Iris pigment epithelial cell (primary cell): ENCODE measurements at regions not wholly inside any gene's neighbourhood (a gene's known extent, or its start where the extent isn't known, plus 50 kb on each side); places are given as distances from the start of the nearest gene placed in this dataset.

Experiments
- DNase-seq: peaks from one replicate; pipeline ENCODE4 v3.0.0-alpha.2; 2011; ENCODE audit warnings: low read depth

DNA sequence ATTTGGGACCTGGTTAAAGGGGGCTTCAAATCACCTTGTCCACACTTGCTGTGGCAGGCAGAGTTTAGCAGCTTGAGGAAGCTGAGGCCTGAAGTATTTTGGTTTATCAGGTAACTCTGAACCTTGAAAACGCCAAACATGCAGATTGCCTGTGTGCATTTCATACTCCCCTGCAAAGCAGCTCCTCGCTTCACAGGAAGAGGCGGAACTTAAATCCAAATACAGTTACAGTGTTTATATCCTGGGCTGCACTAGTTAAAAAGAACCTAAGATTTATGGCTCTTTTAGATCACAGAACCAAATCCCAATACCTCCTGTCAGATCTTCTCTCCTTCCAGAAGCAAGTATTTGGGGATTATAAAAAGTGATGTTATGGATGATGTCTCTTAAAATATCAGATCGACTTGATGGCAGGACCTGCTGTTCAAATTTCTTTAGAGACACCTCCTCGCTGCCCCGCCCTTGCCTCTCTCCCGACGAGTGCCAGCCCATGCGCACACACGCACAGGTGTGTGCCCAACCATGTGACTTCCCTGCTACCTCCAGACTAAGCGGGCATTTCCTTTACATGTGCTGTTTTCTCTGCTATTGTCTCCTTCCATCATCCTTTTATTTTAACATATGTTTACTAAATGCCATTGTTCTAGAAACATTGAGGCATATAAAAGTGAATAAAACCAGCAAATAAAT lies 224.6 kb upstream of the FOXQ1 start:
- no peak for DNase-seq

DNA sequence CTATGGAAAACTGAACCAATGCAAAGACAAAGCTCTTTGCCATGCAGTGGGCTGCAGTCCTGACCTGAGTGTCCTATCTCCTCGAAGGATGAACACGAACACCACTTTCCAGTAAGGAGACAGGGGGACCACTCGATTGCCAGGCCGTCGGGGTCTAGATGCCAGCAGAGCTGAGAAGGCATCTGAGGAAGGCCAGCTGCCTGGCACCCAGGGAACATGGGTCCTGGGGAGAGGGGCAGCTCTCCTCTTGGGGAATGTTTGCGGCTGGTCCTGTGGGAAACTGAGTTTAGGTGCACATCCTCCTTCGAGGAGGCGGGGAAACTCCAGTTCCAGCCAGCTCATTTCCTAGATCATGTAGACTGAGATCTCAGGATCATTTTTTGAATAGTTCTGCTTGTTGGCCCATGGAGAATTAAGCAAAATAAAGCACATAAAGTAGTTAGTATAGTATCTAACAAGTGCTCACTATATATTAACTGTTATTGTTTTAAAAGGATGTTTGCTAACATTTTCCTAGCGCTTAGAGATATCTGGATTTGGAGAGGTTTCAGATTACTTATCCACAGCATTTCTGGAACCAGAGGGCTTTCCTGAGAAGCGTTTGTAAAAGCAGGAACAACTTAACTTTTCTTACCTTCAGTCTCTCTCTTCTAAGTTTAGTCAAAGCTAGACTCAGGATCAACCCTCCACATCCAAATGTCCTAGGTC lies 225.3 kb upstream of the FOXQ1 start:
- DNase-seq = no peak

DNA sequence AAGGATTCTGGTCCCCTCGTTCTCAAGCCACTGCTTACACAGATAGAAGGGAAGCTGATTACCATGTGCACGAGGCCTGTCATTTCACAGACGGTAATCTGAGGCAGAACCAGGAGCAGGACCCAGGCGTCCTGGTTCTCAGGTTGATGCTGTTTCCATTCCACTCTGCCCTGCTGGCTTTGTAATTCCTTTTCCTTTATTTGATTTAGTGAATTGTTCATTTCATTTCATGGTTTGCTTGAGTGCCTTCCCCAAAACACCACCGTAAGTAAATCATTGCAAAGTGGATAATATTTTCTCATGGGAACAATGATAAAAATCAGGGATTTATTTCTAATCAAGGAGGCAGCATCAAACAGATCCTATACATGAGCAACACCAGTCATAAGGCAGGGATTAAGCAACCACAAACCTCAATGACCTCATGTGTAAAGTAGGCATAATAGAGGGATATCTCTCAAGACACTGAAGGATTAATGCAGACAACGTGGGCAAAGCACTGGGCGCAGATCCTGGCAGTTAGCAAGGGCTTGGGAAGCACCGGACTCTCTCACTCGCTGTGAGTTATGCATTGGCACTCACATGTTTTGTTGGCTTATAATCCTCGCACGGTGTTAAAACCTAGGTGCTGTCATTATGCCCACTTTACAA lies 229.5 kb upstream of the FOXQ1 start:
- DNase-seq = peak; percentile 93

DNA sequence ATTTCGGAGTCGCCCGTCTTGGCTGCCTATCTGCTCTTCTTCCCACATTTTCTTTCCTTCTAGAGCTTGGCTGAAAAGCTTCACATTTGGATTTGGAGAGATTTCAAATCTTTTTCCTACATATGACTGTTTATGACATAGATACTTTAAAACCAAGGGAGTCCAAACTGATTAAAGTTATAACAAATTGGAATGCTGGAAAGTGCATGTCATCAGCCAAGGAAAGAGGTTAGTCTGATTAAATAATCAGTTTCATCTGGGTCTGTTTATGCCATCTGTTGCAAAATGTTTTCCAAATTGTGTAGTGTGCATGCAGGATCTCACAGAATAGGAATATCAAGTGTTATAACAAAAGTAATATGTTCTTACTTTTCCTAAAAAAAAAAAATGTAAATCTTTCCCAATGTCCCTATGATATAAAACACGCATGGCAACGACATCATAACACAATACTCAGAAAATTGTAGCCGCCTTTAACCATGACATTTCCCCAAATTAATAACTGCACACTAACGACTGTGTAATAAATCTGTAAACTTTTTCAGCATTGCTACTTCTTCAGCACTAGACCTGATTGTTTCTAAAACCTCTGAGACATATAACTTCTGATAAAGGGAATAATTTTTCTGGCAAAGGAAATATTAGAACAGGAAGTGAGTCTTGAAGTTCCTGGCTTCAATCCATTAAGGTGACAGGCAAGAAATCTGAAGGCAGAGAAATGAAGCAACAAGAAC lies 230.2 kb upstream of the FOXQ1 start:
- peak; percentile 74 for DNase-seq

DNA sequence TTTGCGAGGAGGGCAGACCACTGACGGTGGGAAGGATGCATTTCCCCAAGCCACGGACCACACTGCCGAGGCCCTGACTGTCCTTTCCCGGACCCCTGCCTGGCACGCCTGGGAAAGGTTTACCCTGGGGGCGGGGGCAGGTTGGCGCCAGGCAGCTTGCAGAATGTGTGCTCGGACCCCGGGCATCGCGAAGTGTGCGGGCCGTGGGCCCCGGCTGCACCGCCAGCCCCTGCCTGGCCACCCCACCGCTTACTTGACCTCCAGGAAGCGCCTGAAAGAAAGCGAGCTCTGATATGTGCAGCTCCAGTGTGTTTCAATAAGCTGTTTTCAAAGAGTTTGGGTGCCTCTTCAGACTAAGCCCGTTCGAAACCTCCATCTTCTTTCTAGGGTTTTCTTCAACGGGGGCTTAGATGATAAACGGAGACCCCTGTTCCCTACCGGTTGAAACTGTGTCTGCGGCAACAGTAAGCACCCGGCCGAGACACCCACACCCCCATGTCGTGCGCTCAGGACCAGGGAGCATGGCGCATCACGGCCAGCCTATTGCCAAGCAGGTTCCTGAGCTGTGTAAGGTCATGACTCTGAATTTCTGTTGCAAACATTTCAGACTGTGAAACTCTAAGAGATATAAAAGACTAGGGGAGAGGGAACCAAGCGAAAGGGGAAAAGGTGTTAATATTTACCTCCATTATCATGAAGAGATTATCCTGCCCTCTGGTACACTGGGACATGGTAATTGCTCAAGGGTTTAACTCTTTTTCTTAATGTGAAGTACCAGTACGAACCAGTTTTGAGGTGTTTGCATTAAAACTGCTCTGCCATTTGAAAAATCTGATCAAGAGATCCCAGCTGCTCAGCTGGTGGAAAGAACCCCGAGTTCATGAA lies 231.2 kb upstream of the FOXQ1 start:
- no peak for DNase-seq

DNA sequence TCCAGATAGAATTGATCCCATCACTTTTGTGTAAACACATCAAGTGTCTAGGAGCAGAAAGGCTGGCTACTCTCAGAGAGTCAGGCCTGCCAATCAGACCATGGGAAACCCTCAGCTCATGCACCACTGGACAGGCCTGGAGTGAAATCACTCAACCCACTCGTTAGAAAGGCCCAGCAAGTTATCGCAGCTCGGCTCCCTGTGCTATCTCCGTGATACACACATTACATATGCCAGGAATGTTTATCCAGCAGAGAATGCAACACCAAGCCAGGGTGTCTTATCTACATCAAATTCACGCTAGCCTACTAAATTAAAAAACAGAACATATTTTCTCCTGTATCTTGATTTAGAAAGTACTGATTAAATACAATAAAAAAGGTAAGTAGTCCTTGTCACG lies 232.4 kb upstream of the FOXQ1 start:
- DNase-seq = peak; percentile 77

DNA sequence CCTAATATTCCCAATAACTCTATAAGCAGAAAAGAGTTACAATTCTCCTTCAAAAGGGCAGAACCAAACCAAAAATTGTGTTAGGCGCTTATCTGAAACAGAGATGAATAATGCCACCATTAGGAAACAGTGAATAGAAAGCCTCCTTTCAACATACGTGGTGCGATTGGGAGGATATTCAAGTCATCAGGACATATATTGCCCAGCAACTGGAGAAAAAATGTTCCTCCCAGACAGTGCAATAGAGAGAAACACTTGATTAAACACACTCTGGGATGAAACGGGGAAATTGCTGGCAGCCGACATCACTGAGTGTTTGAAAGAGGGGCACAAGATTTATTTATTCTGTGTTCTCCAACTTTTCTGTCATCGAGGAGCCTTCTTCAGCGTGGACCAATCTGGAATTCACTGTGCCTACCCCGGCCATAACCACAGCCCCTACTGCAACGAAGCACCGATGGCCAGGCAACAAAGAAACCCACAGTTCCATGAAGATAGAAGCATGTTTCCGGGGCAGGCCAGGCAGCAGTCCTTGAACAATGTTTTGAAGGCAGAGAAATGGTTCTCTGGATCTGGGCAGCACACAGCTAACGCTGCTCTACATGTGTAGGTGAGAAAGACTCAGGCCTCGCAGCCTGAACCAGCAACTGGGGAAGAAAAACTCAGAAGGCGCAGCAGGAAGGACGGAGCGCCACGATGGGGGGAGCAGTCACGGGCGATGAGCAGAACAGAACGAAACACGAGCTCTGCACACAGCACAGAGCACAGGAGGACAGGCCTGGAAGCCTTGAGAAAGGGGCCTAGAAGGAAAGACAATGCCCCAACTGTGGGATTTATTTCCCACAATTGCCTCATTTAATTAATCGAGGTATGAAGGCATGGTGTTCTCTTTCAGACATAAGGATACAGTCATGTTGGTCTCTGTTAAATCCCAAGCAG lies 234.2 kb upstream of the FOXQ1 start:
- no peak for DNase-seq

DNA sequence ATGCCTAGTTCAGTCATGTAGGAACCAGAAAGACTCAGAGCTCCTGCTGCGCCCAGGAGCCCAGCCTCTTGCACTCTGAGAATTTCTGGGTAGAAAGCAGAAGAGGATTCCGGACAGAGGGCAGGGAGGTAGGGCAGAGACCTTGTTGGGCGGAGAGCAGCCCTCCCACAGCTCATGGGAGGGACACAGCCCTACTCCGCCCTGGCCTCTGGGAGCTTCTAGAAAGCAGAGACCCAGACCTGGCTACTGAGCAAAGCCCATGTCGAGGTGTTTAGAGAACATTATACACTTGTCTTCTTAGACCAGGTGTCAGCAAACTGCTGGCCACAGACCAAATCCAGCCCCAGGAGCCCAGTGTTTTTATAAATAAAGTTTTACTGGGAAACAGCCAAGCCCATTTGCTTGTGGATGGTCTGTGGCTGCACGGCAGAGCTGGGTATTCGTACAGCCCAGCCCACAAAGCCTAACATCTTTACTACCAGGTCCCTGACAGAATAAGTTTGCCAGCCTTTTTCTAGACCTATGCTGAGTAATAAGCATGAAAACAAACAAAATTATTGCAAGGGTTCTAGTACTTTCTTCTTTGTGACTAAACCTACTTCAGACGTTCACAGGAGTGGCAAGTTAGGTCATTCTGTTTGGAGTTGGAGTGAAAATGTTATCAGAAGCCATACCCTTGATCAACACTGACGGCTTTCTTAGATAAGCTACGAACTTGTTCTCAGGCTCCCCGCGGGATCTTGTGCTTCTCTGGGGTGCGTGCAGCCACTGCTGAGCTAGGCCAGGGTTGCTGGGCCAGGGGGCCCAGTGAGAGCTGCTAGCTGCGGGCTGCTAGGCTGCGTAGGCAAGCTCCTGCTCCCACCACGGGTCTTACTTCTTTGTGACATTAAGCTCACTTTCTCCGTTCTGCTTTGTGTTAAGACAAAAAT lies 235.1 kb upstream of the FOXQ1 start:
- DNase-seq = no peak

DNA sequence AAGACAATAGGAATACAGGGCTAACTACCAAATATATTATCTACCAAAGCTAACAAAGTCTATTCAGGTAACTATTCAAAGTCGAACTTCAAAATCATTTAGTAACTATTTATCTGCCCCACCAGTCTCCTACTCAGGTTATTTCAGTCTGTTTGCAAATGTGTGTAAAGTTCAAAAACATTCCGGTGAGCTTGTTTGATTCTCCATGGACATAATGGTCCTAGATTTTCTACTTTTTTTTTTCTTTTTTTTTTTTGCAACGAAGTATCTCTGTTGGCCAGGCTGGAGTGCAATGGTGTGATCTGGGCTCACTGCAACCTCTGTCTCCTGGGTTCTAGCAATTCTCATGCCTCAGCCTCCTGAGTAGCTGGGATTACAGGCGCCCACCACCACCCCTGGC lies 236.0 kb upstream of the FOXQ1 start:
- no peak for DNase-seq

DNA sequence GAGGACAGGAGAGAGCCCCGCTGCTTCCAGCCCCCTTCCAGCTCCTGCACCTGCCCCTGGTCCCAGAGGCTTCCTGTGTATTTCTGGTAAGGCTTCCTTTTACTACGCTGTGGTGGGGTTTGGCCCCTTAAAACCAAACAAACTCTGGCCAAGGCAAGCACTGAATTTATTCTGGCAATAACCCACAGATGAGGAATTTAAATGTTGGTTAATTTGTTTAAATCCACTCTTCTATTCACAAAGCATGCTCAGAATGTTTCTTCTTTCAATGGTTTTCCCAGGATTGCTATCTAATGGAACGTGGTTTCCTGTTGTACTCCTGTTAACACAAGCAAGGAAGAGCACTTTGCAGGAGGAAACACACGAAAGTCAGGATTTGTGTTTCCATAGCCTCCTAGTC lies 236.5 kb upstream of the FOXQ1 start:
- DNase-seq = no peak

DNA sequence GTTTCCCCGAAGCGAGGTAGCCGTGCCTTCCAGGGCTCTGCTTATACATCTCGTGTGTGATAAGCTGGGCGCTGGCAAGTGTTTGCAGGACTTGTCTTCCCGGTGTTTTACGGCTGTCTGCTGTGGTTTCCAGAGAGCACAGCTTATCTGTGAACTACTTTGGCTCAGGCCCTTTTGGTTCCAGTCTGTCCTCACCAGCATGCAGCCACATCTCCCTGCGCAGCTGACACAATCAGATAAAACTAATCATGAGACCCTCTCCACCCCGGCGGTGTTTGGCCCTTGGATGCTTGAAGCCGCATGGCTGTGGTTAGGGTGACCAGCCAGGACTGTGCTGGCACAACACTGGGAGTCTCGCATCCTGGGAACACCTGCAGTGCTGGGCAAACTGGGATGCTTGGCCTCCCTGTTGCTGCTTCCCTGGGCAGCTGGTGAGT lies 241.8 kb upstream of the FOXQ1 start:
- no peak for DNase-seq

DNA sequence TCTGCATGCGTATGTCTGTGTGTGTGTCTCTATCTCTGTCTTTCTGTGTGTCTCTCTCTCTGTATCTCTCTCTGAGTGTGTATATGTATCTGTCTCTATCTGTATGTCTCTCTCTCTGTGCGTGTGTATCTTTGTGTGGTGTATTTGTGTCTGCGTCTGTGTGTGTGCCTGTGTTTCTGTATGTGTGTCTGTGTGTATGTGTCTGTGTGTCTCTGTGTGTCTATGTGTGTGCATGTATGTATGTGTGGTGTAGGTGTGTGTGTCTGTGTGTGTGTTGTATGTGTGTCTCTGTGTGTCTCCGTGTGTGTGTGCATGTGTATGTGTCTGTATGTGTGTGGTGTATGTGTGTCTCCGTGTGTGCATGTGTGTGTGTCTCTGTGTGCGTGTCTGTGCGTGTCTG lies 243.0 kb upstream of the FOXQ1 start:
- DNase-seq = no peak

DNA sequence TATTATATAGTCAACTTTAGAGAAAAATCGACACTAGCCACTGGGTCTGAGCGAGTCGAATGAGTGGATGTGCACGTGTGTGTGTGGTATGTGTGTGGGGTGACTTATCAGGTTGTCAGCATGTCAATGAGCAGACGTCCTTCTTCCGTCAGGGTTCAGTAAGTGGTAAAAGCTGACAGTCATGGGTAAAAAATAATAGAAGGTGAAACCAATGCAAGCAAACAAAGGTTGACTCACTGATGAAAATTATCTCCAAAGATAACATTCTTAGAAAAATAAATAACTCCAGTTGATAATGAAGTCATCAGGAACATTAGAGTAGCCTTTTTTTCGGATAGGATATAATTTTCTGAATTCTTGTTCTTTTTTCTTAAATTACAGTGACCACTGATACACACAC lies 243.8 kb upstream of the FOXQ1 start:
- DNase-seq = peak; percentile 68

DNA sequence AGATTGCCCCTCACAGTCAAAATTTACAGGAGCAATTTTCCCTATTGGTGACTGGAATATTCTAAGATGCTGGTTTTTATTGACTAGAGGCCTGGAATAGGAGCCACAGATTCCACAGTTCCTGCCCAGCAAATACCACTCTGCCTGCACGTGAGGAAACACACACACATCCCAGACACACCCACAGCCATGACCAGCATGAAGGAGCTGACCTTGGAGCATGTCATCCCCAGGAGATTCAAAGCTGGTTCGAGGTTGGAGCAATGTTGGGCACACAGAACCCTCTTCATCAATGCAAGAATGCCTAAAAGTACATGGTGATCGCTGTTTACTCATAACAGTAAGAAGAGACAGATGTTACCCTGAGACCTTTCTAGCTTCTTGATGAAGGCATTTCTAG lies 244.6 kb upstream of the FOXQ1 start:
- DNase-seq = no peak

DNA sequence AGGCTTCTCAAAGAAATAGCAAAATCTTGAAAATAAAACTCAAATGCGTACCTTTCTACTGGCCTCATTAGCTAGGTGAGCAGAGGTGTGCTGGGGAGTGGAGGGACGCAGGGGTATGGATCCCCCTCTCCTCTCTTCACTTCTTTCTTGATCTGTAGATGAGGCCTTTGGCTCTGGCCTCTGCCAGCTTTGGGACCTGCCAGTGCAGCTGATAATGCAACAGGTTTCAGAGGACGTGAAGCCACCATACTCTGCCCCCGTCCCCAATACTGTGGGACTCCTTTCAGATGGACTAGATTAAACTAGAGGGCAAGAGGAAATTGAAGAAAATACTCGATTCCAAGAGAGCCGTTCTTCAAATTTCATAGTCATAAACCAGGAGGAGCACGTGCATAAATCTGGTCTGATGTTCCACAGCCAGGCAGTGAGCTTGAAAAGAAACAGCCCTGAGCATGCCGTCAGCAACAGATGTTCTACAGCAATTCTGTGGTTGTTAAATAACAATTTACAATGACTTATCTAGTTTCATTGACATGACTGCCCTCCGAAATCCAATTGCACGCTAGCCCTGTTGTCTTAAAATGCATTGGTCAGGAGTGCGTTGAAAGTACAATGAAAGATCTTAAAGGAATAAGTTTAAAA lies 245.3 kb upstream of the FOXQ1 start:
- DNase-seq = no peak

DNA sequence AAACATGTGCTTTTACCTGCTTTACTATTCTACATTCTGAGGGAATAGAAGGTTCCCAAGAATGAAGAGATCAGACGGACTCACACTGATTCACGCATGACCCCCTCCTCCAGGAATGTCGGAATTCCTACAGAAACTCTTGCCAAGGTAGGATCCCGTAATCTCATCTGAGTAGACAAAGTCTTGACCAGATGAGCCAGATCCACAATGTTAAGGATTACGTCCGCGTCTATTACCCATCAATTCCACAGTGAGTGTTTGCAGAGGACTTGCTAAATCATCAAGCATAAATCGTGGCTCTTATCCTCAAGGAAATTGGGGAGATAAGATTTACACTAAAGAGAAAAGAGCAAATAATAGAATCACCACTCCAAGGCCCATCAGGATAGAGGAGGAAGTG lies 245.9 kb upstream of the FOXQ1 start:
- no peak for DNase-seq

DNA sequence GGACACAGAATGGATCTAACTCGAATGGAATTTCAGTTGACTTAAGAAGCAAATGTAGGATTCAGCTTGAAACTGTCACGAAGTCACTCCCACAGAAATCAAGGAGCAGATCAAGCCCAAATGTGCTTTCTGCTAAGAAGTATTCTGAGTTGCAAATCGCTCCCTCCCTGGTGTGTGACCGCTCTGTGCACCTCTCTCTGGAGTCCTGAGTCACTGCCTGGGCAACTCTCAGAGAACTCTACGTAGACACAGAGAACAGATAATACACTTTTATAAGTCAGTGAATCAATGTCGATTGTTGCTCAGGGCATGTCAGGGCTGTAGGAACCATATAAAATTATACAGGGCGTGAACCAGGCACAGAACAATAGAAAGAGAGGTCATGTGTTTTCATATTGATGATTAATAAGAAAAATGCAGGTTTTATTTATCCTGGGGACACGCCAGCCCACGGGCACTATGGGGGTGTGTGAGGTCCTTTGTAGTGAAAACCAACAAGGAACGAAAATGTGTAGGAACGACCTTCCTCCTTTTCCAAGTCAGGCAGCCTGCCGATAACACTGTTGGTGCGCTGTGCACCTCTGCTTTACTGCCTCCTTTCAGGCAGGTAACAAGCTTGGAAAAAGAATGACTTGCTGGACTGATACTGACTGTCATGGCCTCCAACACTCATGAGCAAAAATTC lies 248.1 kb upstream of the FOXQ1 start:
- peak; percentile 36 for DNase-seq

DNA sequence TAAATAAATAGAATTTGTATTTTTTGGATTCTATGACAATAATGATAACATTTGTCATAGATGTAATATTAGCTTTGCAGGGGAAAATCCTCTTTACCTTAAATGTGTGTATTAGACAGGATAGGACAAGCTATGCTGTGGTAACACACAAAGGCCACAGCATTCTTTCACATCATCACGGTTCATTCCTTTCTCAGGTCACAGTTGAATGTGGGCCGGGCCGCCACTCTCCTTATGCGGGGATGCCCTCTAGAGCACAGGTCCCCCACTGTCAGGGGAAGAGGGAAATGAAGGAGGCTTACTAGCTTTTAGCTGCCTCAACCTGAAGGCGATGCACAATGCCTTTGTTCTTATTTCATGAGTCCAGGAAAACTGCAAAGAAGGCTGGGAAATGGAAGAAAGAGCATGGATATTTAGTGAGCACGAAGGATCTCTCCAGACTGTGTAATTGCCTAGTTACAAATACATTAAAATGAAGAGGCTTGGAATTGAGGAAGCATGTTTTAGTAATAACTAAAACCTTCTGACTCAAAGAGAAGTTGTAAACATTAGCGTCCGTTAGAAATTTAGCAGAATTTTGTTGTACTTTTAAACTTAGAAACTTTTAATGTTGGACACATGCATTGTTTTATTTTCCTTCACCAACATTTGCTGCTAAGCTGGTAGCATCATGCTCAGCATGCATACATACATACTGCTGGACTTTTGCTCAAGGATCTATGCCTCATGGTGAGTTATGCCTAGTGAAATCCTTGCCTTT lies 248.9 kb upstream of the FOXQ1 start:
- DNase-seq = no peak
